SK-N-DZ (cell line): ENCODE measurements at regions not wholly inside any gene's neighbourhood (a gene's known extent, or its start where the extent isn't known, plus 50 kb on each side); places are given as distances from the start of the nearest gene placed in this dataset.
"Not testable (repeated sequence)": the region's sequence is repeated elsewhere in the genome, so short reads cannot be mapped to it uniquely, and the experiment has no call there.

Experiments
- DNase-seq: peaks from one replicate; pipeline ENCODE4 v3.0.0-alpha.2; 2015; ENCODE audit warnings: low spot score

DNA sequence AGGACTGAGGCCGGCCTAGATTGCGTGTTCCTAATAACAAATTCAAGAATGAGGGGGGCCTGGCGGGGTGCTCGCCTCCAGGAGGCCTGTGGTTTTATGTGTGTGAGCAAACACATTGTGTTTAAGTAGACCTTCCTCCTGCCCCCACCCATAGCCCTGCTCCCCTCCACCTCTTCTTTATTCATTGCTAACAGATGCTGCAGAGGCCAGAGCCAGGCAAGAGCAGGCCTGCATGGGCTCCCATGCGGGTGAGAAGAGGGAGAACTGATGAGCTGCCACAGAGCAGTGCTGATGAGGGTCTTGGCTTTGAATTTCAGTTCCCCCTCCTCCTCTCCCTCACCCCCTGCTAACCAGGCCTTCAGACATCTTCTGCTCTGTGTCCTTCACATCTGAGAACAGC is 154.6 kb downstream of the OSR1 start:
- no peak for DNase-seq

DNA sequence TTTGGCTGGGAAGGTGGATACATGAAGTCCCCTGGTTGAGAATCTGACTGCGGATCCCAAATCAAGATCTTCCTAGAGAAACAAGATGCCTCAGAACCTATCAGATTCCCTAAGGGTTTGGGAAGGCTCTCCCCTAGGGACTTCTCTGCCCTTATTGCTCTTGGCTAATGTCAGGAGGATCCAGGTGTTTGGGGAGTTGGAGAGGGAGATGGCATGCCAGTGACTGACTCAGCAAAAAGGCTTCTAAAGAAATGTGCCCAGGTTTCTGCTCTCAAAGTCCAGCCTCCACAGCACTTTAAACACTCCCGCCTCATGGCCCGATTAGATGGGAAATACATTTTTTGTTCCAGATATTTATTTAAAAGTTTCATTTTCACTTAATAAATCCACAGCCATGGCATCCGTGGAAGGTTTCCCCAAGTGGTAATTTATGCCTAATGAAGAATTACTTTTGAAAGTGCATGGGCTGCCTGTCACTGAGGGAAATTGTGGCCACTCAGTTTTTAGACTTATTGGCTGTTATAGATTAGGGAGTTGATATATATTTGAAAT is 156.4 kb downstream of the OSR1 start:
- DNase-seq, result no peak

DNA sequence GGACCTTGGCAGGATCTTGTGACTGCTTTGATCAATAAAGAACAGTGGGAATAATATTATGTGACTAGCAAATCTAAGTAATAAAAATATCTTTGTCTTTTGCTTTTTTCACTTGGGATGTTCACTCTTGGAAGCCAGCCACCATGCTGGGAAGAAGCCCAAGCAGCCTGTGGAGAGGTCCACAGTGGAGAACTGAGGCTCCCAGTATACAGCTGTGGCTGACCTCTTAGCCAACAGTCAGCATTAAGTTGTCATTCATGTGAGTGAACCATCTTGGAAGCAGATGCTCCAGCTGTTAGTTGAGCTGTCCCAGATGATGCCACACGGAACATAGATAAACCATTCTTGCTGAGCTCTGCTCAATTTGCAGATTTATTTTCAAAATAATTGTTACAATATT is 160.0 kb downstream of the OSR1 start:
- no peak for DNase-seq

DNA sequence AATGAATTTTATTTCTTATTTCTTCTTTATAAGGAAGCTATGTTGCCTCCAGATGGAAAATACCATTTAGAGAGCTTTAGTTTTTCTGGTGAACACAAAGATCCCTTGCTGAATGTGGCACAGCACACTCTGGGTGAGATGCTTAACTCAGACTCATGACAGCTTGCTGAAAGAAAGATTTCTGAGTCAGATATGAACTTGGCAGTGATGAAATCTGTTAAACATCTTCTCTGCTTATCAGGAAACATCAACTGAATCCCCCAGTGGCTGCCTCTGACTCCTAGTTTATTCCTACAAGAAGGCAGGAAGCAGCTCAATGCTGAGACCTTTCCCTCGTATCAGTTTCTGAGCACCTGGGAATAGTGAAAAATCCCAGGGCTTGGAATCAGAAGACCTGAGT is 162.8 kb downstream of the OSR1 start:
- peak; percentile 1 for DNase-seq

DNA sequence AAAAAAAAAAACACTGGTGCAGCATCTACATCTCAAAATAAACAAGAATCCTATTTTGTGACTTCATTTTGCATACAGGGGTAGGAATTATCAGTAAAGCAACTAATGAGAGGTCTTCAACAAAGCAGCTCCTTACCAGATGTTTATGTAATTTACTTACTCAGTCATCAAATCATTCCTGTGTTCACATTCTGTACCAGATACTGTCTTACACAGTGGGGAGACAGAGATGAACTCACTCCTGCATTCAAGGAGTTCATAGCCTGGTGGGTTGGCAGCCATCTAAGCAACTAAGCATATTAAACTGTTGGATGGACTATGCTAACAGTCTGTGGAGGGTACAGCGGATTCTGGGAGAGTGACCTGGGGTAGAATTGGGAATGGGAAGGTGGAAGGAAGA is 169.0 kb downstream of the OSR1 start:
- no peak for DNase-seq

DNA sequence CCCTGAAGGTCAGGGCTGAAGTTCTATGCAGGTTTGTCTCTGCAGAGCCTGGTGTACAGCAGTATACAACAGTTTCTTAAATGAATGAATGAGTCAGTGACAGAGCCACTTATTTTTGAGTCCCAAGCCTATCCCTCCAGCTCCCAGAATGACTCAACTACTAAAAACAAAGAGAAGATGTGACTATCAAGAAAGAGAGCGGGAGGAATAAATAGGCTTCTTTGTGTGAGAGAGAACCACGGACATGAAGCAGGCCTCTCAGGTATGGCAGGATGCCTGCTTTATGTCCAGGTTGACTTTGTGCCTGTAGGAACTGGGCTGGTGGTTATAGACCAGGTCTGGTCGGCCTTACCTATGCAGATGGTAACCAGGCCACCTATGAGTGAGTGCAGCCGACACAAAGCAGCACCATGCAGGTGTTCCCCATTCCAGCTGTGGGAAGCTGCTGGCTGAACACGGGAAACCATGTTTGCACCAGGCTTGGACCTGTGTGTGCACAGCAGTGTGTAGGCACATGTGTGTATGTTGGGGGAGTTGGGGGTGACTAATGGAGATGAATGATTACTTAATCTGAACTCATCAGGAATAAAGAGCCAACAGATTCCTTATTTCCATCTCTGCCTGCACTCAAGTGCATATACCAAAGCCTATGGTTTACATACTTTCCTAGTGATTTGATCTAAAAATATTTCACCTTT is 171.0 kb downstream of the OSR1 start:
- no peak for DNase-seq

DNA sequence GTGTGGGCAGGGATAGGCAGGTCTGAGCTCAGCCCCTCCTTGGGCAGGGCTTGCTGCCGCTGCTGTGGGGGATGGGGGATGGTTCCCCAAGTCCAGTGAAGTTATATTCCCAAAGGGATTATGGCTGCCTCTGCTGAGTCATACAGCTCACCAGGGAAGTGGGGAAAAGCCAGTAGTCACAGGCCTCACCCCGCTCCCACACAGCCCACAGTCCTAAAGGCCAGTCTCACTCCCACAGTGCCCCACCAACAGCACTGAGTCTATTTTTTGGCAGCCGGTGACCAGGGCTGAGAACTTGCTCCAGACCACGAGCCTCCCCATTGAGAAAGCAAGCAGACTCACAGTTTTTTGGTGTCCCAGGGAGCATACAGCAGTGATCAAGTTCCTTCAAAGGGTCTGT is 173.3 kb downstream of the OSR1 start:
- DNase-seq, result no peak

DNA sequence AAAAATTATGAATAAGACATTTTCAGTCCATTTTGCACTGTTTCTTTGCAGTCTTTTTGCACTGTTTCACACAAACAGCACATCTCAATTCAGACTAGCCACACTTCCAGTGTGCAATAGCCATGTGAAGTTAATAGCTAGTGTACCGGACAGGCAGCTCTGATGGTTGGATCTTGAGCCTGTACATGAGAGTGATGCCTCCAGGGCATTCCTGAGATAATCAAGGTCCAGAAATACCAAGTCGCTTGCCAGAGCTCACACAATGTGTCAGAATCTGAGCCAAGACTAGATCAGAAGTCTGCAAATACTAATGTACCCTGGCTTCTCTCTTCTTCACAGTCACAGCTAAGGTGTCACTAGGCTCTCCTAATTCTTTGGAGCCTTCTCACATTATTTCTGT is 180.2 kb downstream of the OSR1 start:
- DNase-seq, result no peak

DNA sequence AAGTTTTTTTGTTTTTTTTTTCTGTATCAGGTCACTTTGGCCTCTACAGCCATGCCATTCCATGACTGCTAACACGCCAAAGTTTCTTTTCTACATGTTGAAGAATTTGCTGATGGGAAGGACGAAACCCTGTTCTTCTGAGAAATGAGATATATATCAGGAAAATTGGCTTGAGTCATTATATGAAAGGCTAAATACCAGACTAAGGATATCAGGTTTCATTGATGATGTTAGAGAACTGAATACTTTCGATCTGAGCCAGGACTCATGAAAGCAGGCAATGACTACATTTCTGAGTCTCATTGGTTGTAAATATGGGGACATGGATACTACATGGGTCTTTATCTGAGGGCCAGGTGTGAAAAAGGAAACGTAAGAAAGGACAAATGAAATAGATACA is 181.4 kb downstream of the OSR1 start:
- no peak for DNase-seq

DNA sequence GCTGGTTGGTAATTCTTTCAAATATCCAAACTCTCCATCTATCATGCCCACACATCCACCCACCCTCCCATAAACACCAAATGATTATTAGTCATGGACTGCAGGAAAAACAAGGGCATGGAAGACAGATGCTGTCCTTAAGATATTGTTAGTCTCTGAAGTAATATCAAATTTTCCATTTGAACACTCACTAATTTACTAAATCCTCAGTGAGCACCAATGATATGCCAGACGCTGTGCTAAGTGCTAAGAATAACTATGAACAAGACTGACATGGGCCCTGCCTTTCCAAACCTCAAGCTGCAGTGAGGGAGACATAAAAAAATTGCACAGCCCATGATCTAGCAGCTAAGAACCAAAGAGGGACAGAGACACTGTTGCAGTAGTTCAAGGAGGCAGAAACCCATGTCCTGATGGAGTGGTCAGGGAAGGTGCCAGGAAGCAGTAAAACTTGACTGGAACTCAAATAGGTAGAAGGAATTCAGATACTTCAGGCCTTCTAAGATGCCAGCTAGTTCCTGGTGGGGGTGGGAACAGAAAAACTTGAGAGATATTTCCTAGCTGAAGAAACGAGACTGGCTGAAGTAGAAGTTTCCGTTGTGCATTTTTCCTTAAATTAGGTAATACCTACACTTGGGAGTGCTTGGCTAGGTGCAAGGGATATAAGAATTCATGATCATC is 182.1 kb downstream of the OSR1 start:
- DNase-seq, result no peak

DNA sequence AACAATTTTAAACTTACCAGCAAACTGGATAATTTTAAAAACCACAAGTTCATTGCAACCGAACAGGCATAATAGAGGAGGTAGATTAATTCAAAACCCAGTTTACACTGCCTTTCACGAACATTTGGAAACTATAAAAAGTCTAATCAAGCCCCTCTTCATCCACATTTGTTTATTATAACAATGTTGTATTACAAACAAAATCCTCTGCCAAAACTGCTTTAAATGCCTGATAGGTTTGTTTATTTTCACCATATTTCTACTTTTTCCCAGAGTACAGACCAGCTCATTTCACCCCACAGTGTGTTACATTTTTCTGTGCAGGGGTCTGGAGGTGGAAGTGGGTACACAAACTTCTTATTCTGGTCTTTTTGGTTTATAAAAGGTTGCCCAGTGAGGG is 184.2 kb downstream of the OSR1 start:
- no peak for DNase-seq

DNA sequence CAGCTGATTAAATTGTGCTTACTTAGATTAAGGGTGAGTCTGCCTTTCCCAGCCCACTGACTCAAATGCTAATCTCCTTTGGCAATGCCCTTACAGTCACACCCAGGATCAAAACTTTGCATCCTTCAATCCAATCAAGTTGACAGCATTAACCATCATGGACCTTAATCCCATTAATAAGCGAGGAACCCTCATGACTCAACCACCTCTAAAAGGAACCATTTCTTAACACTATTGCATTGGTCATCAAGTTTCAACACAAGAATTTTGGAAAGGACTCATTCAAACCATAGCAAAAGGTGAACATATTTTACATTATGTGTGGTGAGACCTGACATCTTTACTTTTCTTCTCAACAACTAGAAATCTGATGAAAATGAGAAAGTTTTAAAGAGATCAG is 187.0 kb downstream of the OSR1 start:
- DNase-seq, result no peak

DNA sequence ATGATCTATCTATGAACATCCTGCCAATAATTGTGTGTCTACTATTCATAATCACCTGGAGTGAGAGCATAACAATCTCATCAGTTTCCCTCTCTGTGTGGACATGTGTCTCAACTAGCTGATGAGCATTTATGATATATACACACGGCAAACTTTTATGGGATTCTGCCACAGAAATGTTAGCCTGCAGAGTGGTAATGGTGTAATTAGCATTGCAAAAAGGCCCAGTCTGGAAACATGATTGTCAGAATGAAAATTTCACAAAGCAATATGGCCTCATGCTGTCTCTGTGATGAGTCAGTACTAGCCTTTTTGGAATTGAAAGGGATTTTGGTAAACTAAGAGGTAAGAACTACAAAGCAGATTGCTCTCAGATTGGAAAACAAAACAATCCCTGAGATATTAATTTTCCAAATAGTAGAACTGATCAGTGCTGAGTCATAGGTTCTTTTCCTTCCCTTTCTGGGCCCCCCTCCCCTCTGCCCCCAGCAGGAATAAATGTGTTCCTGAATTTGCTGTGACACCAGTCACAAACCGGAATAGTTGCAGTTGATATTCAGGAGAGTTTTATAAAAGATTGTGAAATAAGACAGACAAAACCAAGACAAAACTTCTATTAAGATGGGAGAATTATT is 189.2 kb downstream of the OSR1 start:
- DNase-seq, result no peak

DNA sequence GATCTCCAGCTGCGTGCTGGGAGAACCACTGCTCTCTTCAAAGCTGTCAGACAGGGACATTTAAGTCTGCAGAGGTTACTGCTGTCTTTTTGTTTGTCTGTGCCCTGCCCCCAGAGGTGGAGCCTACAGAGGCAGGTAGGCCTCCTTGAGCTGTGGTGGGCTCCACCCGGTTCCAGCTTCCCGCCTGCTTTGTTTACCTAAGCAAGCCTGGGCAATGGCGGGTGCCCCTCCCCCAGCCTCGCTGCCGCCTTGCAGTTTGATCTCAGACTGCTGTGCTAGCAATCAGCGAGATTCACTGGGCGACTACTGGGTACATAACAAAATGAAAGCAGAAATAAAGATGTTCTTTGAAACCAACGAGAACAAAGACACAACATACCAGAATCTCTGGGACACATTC is 194.3 kb downstream of the OSR1 start:
- DNase-seq, result not testable (repeated sequence)

DNA sequence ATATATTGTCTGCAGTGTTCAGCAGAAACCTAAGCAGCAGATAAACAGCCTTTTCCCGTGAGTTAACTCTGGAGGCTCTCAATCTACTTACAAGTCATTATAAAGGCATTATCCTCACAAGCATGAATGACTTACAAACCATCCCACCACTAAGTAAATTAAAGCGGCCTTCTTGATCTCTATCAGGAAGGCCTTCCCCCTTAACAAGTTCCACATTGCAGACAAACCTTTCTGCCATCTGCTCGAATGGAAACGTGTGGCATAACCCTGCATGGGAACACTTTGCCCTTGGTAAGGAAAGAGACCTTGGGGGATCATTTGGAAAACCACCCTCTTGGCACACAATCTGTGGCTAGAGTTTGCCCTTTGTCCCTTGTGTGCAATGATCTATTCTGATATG is 199.5 kb downstream of the OSR1 start:
- DNase-seq, result peak; percentile 94

DNA sequence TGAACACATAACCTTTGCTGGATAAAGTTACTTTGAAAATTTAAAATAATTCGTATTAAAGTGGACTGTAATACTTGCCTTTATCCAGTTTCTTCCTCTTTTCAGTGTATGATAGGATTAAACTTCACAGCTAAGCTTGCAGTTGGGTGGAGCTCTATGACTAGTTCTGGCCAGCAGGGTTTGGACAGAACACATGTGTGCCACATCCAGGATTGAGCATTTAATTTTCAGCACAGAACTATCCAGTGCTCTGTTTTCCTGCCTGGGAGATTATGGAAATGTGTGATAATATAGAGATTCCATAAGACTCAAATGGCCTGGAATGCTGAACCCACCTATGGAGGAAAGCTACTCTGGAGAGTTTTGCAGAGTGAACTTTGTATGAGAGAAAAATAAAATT is 200.2 kb downstream of the OSR1 start:
- DNase-seq, result no peak

DNA sequence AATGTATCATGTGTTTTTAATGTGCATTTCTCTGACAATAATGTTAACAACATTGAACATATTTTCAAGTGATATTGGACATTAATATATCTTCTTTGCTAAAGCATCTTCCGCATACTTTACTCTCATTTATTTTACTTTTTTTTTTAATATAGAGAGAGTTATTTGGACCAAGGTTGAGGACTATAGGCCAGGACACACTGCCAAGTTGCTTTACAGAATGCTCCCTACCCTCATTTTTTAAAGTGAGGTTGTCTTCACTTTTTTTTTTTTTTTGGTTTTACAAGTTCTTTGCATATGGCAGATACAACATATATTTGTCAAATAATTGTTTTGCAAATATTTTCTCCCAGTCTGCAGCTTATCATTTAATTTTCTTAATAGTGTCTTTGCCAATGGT is 201.8 kb downstream of the OSR1 start:
- no peak for DNase-seq

DNA sequence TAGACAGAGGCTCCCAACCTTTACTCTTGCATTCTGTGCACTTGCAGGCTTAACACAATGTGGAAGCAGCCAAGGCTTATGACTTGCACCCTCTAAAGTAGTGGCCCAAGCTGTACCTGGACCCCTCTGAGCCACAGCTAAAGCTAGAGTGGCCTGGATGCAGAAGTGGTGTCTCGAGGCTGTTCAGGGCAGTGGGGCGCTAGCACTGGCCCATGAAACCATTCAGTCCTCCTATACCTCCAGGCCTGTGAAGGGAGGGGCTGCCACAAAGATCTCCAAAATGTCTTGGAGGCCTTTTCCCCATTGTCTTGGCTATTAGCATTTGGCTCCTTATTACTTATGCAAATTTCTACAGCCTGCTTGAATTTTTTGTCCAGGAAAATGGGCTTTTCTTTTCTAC is 207.7 kb downstream of the OSR1 start:
- no peak for DNase-seq

DNA sequence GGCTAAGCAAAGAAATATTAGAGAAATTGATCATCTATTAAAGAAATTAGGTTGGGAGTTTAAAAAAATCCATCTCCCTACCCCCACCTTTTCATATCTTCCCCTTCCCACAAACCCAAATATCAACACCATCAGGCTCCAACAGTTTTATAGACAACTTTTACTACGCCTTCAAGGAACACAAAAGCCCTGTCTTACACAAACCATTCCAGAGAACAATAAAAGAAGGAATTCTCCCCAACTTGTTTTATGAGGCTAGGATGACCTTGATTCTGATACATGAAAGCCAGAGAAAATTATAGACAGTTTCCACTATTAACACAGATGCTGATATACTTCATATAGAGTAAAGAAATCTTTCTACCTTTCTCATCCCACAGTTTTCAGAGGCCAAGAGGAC is 211.6 kb downstream of the OSR1 start:
- no peak for DNase-seq

DNA sequence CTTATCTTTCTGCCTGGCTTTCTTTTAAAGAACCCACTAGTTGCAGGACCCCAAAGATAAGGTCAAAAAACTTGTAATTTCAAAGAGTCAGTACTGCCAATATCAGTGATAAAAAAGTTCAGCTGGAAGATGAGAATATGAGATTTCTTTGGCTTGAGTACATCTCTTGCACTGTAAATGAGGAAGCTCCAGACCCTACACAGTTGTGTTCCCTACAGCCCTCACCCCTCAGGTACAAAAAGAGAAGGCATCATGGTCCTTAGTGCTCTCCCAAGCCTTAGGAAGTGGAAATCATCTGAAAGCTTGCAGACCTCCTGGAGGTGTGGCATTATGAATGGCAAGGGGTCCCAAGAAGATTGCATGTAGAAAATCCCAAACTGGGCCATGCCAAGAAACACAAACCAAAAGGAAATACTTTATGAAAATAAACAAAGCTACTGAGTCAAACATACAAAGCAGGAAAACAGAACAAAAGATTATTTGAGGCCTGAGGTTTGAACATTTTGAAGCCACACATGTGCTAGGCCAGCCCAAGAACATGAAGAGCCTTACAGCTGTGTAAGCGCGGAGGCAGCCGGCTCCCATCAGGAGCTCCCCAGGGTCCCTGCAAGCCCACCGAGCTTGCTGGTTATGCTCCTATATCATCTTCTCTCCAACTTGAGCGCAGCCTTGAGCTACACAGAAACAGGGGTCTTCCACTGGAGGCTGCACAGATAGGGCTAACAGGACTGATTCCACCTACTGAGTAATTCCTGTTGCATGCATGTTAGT is 217.0 kb downstream of the OSR1 start:
- no peak for DNase-seq

DNA sequence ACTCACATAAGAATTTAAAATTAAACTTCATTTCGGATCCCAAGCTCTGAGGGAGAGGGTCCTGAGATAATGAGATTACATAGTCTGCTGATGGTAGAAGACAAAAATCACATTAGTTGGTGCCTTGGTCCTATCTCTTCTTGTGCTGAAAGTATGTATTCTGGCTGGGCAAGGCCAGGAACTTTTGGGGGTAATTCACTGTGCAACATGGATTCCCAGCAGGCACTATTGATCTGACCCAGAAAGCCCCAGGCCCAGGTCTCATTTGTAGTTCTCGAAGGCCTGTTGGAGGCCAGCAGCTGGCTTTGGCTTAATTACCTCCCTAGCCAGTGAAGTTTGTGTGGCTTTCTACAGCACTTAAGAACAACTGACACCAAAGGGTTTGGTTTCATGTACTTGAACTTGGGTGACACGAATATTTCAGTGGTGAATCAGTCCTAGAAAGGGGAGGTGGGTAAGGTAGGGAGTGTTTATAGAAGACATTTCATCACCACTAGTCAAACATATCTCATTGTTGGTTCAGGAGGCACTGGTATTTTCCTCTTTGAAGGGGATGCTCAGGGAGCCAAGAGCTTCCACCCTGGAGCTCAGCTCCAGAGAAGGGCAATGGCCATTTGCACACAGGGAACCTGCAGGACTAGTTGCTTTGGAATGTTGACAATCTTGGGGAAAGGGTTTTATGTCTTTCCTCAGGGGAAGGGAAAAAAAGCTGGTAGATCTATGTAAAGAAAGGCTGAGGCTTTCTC is 217.8 kb downstream of the OSR1 start:
- no peak for DNase-seq
